ENCODE measurements at regions not wholly inside any gene's neighbourhood (a gene's known extent, or its start where the extent isn't known, plus 50 kb on each side); places are given as distances from the start of the nearest gene placed in this dataset.

DNA sequence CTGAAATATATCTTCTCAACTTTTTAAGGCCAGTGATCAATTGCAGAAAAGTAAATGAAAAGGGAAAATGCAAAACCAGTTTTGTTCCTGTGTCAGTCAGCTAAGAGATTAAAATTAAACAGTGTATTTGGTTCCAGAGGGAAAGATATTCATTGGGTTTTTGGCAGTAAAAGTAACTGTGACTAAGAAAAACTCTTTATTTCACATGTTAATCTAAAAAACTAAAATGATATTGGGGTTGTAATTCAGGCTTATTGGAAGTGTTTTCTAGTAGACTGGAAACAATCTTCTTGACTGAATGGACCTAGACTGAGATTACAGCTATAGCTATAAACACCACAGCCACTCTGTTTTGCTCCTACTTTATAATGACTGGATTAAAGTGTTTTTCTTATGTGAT is 413.9 kb downstream of the ADGRL2 start:
- H3K9me3 ChIP-seq: no peaks in the 10 kb centered on the region
- H3K27me3 ChIP-seq: no peaks in the 10 kb centered on the region
- peak in 1 of 2 donors; percentile 15 for DNase-seq
- TF ChIP-seq EP300 (IDR thresholded peaks at IDR 0.05) (no peak), POLR2A (IDR thresholded peaks at IDR 0.05) (no peak), POLR2AphosphoS5 (IDR thresholded peaks at IDR 0.05) (no peak)
- TF ChIP-seq, protein P1, sequence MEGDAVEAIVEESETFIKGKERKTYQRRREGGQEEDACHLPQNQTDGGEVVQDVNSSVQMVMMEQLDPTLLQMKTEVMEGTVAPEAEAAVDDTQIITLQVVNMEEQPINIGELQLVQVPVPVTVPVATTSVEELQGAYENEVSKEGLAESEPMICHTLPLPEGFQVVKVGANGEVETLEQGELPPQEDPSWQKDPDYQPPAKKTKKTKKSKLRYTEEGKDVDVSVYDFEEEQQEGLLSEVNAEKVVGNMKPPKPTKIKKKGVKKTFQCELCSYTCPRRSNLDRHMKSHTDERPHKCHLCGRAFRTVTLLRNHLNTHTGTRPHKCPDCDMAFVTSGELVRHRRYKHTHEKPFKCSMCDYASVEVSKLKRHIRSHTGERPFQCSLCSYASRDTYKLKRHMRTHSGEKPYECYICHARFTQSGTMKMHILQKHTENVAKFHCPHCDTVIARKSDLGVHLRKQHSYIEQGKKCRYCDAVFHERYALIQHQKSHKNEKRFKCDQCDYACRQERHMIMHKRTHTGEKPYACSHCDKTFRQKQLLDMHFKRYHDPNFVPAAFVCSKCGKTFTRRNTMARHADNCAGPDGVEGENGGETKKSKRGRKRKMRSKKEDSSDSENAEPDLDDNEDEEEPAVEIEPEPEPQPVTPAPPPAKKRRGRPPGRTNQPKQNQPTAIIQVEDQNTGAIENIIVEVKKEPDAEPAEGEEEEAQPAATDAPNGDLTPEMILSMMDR (IDR thresholded peaks at IDR 0.05): no peak
- intact Hi-C loops (cut with DNase I; ENCODE audit: low total_unique reads): no loop called here
- no peak overlapping the region for H3K4me3 ChIP-seq
- H3K4me1 ChIP-seq: no peaks in the 10 kb centered on the region
- H3K36me3 ChIP-seq: no peaks in the 10 kb centered on the region
- no peak overlapping the region for H3K27ac ChIP-seq

DNA sequence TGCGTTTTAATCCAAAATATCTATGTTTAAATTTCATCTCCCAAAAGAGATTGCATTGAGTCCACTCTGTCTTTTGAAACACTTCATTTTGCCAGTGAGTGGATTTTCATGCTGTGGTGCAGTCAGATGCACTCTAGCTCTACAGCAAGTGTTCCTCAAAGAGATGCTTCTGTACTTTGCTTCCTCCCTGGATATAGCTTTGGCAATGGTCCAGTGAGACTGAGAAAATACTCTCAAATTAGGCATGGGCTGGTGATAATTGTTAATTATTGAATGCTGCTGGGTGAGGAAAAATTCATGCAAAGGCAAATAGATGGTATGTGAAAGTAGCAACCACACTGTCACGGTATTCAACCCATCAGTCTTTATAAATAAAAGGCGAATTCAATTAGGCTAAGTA is 396.9 kb downstream of the ADGRL2 start:
- Histone ChIP-seq H3K27ac (no peak overlapping the region), H3K4me1 (no peaks in the 10 kb centered on the region), H3K9me3 (no peaks in the 10 kb centered on the region), H3K4me3 (no peak overlapping the region), H3K27me3 (no peaks in the 10 kb centered on the region), H3K36me3 (no peaks in the 10 kb centered on the region)
- intact Hi-C loops (cut with DNase I; ENCODE audit: low total_unique reads): no loop called here
- TF ChIP-seq EP300 (IDR thresholded peaks at IDR 0.05) (no peak), POLR2A (IDR thresholded peaks at IDR 0.05) (no peak), POLR2AphosphoS5 (IDR thresholded peaks at IDR 0.05) (no peak)
- TF ChIP-seq, protein P1 (IDR thresholded peaks at IDR 0.05): no peak
- 77 to 86% (median 82%) methylated on average over 3 of the region's 3 CpGs for WGBS, 5 donors
- peak in 1 of 2 donors; percentile 14 for DNase-seq

DNA sequence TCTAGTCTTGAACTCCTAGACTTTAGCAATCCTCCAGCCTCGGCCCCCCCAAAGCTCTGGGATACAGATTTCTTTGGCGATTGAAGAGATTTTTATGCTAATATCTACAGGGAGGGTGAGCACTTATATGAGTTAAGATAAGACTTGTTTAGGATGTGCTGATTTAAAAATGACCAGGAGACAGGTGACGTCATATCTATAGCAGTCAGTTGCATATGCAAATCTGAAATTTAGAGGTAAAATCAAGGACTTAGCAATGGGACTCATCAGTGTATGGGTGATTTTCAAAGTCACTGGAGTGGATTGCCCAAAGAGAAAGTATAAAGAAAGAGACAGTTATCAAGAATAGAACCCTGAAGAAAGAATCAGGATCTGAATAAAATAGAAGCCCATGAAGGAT is 394.5 kb downstream of the ADGRL2 start:
- intact Hi-C loops (cut with DNase I; ENCODE audit: low total_unique reads): no loop called here
- Histone ChIP-seq H3K4me1 (no peaks in the 10 kb centered on the region), H3K27me3 (no peaks in the 10 kb centered on the region), H3K4me3 (no peak overlapping the region), H3K27ac (no peak overlapping the region), H3K9me3 (no peaks in the 10 kb centered on the region), H3K36me3 (no peaks in the 10 kb centered on the region)
- 86 to 96% (median 92%) methylated on average over 3 of the region's 3 CpGs for WGBS, 5 donors
- no peak for DNase-seq
- TF ChIP-seq POLR2A (IDR thresholded peaks at IDR 0.05): no peak
- TF ChIP-seq POLR2AphosphoS5 (IDR thresholded peaks at IDR 0.05): no peak
- TF ChIP-seq, protein P1 (IDR thresholded peaks at IDR 0.05): no peak
- no peak for TF ChIP-seq EP300 (IDR thresholded peaks at IDR 0.05)

DNA sequence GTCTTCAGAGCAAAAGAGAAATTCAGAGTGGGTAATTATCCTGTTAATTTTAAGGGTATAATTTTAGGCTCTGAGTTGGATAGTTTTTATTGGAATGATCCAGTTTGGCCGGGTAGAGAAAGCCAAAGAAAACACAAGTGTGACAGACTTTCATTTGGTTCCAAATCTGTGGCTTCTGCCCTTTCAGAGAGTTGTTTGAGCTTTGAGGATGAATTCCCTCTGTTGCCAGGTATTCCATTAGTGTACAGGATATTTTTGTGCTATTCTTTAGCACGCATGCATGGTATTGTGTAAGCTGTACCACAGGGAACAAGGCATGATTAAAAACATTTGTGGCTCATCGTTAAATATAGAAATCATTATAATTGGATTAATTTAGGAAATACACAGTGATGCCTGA is 384.4 kb downstream of the ADGRL2 start:
- H3K36me3 ChIP-seq: no peaks in the 10 kb centered on the region
- intact Hi-C loops (cut with DNase I; ENCODE audit: low total_unique reads): no loop called here

More for the DNA sequence above, 384.4 kb downstream of the ADGRL2 start:
- 49 to 73% (median 66%) methylated on average over 3 of the region's 3 CpGs for WGBS, 5 donors
- peak in 1 of 2 donors; percentile 40 for DNase-seq
- Histone ChIP-seq H3K27ac (no peak overlapping the region), H3K4me1 (no peaks in the 10 kb centered on the region), H3K27me3 (no peaks in the 10 kb centered on the region), H3K4me3 (no peak overlapping the region), H3K9me3 (no peaks in the 10 kb centered on the region)
- TF ChIP-seq EP300 (IDR thresholded peaks at IDR 0.05): no peak
- no peak for TF ChIP-seq POLR2AphosphoS5 (IDR thresholded peaks at IDR 0.05)
- no peak for TF ChIP-seq POLR2A (IDR thresholded peaks at IDR 0.05)
- TF ChIP-seq, protein P1 (IDR thresholded peaks at IDR 0.05): no peak

Measured in stomach (tissue), 8 donors.